ENCODE measurements at regions not wholly inside any gene's neighbourhood (a gene's known extent, or its start where the extent isn't known, plus 50 kb on each side); places are given as distances from the start of the nearest gene placed in this dataset.

GRCh38 chr2:21519821-21520220 is 396.1 kb downstream of the TDRD15 start:
- no peak for DNase-seq (ENCODE audit: low spot score)
- TF ChIP-seq, protein P1, sequence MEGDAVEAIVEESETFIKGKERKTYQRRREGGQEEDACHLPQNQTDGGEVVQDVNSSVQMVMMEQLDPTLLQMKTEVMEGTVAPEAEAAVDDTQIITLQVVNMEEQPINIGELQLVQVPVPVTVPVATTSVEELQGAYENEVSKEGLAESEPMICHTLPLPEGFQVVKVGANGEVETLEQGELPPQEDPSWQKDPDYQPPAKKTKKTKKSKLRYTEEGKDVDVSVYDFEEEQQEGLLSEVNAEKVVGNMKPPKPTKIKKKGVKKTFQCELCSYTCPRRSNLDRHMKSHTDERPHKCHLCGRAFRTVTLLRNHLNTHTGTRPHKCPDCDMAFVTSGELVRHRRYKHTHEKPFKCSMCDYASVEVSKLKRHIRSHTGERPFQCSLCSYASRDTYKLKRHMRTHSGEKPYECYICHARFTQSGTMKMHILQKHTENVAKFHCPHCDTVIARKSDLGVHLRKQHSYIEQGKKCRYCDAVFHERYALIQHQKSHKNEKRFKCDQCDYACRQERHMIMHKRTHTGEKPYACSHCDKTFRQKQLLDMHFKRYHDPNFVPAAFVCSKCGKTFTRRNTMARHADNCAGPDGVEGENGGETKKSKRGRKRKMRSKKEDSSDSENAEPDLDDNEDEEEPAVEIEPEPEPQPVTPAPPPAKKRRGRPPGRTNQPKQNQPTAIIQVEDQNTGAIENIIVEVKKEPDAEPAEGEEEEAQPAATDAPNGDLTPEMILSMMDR (IDR thresholded peaks at IDR 0.05; ENCODE audit: extremely low read depth, missing control alignments), result no peak

DNA sequence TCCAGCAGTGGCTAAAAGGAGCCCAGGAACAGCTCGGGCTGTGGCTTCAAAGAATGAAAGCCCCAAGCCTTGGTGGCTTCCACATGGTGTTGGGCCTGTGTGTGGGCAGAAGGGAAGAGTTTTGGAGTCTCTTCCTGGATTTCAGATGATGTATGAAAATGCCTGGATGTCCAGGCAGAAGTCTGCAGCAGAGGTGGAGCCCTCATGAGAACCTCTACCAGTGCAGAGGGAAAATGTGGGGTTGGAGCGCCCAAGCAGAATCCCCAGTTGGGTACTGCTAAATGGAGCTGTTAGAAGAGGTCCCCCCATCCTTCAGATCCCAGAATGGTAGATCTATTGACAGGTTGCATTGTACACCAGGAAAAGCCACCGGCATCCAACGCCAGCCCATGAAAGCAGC is 412.1 kb downstream of the TDRD15 start:
- TF ChIP-seq, protein P1 (IDR thresholded peaks at IDR 0.05; ENCODE audit: extremely low read depth, missing control alignments), result no peak
- DNase-seq (ENCODE audit: low spot score), result no peak

GRCh38 chr2:21539685-21540084 is 415.9 kb downstream of the TDRD15 start:
- TF ChIP-seq, protein P1 (IDR thresholded peaks at IDR 0.05; ENCODE audit: extremely low read depth, missing control alignments), result no peak
- no peak for DNase-seq (ENCODE audit: low spot score)

- no peak for DNase-seq (ENCODE audit: low spot score)
- TF ChIP-seq, protein P1 (IDR thresholded peaks at IDR 0.05; ENCODE audit: extremely low read depth, missing control alignments), result no peak
Observed at GRCh38 chr2:21543630-21544029, 419.9 kb downstream of the TDRD15 start.

- TF ChIP-seq, protein P1 (IDR thresholded peaks at IDR 0.05; ENCODE audit: extremely low read depth, missing control alignments), result no peak
Observed at GRCh38 chr2:21544392-21544791, 420.6 kb downstream of the TDRD15 start.

GRCh38 chr2:21552981-21553380 is 429.2 kb downstream of the TDRD15 start:
- TF ChIP-seq, protein P1 (IDR thresholded peaks at IDR 0.05; ENCODE audit: extremely low read depth, missing control alignments), result no peak
- no peak for DNase-seq (ENCODE audit: low spot score)

More at GRCh38 chr2:21544392-21544791, 420.6 kb downstream of the TDRD15 start:
- no peak for DNase-seq (ENCODE audit: low spot score)

DNA sequence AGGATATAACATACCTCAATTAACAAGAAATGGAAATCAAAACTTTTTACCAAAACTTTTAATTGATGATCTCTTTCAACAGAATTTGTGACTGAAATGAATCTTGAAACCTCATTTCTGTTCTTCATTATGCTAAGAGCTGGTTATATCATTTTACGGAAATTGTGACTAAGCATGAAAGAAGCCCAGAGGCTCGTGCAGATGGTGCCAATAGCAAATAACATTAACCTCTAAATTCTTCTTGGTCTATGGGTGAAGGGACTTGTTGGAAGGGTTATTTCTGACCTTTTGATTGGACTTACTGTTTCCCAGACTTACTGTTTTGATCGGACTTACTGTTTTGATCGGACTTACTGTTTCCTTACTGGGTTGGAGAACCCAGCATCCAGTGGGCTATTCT is 435.6 kb downstream of the TDRD15 start:
- DNase-seq (ENCODE audit: low spot score), result no peak
- TF ChIP-seq, protein P1 (IDR thresholded peaks at IDR 0.05; ENCODE audit: extremely low read depth, missing control alignments), result no peak

Measured in GM20000 (cell line).